HS-5 (cell line): ENCODE measurements at regions not wholly inside any gene's neighbourhood (a gene's known extent, or its start where the extent isn't known, plus 50 kb on each side); places are given as distances from the start of the nearest gene placed in this dataset.
"Not testable (repeated sequence)": the region's sequence is repeated elsewhere in the genome, so short reads cannot be mapped to it uniquely, and the experiment has no call there.

ENCODE experiments used
- DNase-seq: peaks from one replicate; pipeline ENCODE4 v3.0.0-alpha.2; 2012; ENCODE audit warnings: low read depth

GRCh38 chr4:116122124-116122523 lies 963.3 kb downstream of the TRAM1L1 start:
- DNase-seq = peak; percentile 25

- DNase-seq = no peak
Measured at GRCh38 chr4:116118221-116118620, 967.2 kb downstream of the TRAM1L1 start.

GRCh38 chr4:116112861-116113260 lies 972.5 kb downstream of the TRAM1L1 start:
- not testable (repeated sequence) for DNase-seq

- DNase-seq = no peak
Measured at GRCh38 chr4:116110713-116111112, 974.7 kb downstream of the TRAM1L1 start.

GRCh38 chr4:116108606-116109005 lies 976.8 kb downstream of the TRAM1L1 start:
- DNase-seq = no peak

GRCh38 chr4:116101321-116101720 lies 984.1 kb downstream of the TRAM1L1 start:
- DNase-seq = no peak

GRCh38 chr4:116099596-116099995 lies 985.8 kb downstream of the TRAM1L1 start:
- peak; percentile 32 for DNase-seq

GRCh38 chr4:116097353-116097752 lies 983.9 kb upstream of the NDST4 start:
- not testable (repeated sequence) for DNase-seq

- DNase-seq = no peak
Measured at GRCh38 chr4:116092961-116093360, 979.5 kb upstream of the NDST4 start.

GRCh38 chr4:116088771-116089170 lies 975.4 kb upstream of the NDST4 start:
- DNase-seq = no peak

- DNase-seq = no peak
Measured at GRCh38 chr4:116082808-116083366, 969.5 kb upstream of the NDST4 start.

- no peak for DNase-seq
Measured at GRCh38 chr4:116073051-116073450, 959.6 kb upstream of the NDST4 start.

GRCh38 chr4:116070283-116070682 lies 956.9 kb upstream of the NDST4 start:
- DNase-seq = peak; percentile 26

GRCh38 chr4:116066711-116067245 lies 953.4 kb upstream of the NDST4 start:
- no peak for DNase-seq

- no peak for DNase-seq
Measured at GRCh38 chr4:116064331-116064730, 950.9 kb upstream of the NDST4 start.

- no peak for DNase-seq
Measured at GRCh38 chr4:116059361-116059760, 945.9 kb upstream of the NDST4 start.

GRCh38 chr4:116058129-116058528 lies 944.7 kb upstream of the NDST4 start:
- DNase-seq = no peak

GRCh38 chr4:116055857-116056827 lies 942.7 kb upstream of the NDST4 start:
- no peak for DNase-seq

- DNase-seq = no peak
Measured at GRCh38 chr4:116027311-116027710, 913.9 kb upstream of the NDST4 start.

- DNase-seq = no peak
Measured at GRCh38 chr4:116024954-116025708, 911.7 kb upstream of the NDST4 start.

GRCh38 chr4:116023049-116023448 lies 909.6 kb upstream of the NDST4 start:
- DNase-seq = no peak

GRCh38 chr4:116020141-116020722 lies 906.8 kb upstream of the NDST4 start:
- DNase-seq = no peak
